Osteoblast (primary cell): ENCODE measurements at regions not wholly inside any gene's neighbourhood (a gene's known extent, or its start where the extent isn't known, plus 50 kb on each side); places are given as distances from the start of the nearest gene placed in this dataset.

Source experiments
- DNase-seq: peaks from one replicate; pipeline ENCODE4 v3.0.0; 2011; ENCODE audit warnings: low spot score, mixed read lengths; ENCODE audit not compliant: insufficient read length; ENCODE audit errors: missing footprints
- H2AFZ ChIP-seq: 2 replicates; pipeline ENCODE4 v1.6.0; 2011; ENCODE audit warnings: mild to moderate bottlenecking, low read length
- H3K27ac ChIP-seq: 2 replicates; pipeline ENCODE4 v1.5.1; 2011; ENCODE audit warnings: mild to moderate bottlenecking, low read depth, low read length, moderate library complexity
- H3K27me3 ChIP-seq: 2 replicates; pipeline ENCODE4 v1.6.0; 2012; ENCODE audit warnings: mild to moderate bottlenecking, control low read depth, inconsistent platforms, low read length, moderate library complexity; ENCODE audit not compliant: insufficient read depth
- H3K36me3 ChIP-seq: 2 replicates; pipeline ENCODE4 v1.5.1; 2011; ENCODE audit warnings: mild to moderate bottlenecking, low read length, control low read depth, moderate library complexity; ENCODE audit not compliant: insufficient read depth
- H3K4me1 ChIP-seq: 2 replicates; pipeline ENCODE4 v1.5.1; 2011; ENCODE audit warnings: mild to moderate bottlenecking, low read length, control low read depth, moderate library complexity; ENCODE audit not compliant: insufficient read depth
- H3K4me2 ChIP-seq: 2 replicates; pipeline ENCODE4 v1.6.0; 2011; ENCODE audit warnings: mild to moderate bottlenecking, low read length; ENCODE audit not compliant: insufficient read depth
- H3K4me3 ChIP-seq: fragments of 200-600 bp; sonication (generic); 3 replicates; pipeline ENCODE4 v1.5.1; 2012; ENCODE audit warnings: mild to moderate bottlenecking, low read length, inconsistent platforms; ENCODE audit not compliant: insufficient read depth
- H3K79me2 ChIP-seq: 2 replicates; pipeline ENCODE4 v1.6.0; 2012; ENCODE audit warnings: mild to moderate bottlenecking, low read length, control low read depth, inconsistent platforms; ENCODE audit not compliant: insufficient read depth
- H3K9me3 ChIP-seq: 2 replicates; pipeline ENCODE4 v1.5.1; 2011; ENCODE audit warnings: low read depth, low read length, control low read depth
- H4K20me1 ChIP-seq: 2 replicates; pipeline ENCODE4 v1.6.0; 2012; ENCODE audit warnings: mild to moderate bottlenecking, low read length, control low read depth; ENCODE audit not compliant: insufficient read depth
- TF ChIP-seq, protein P1 (sequence below): IDR thresholded peaks from 2 replicates; pipeline ENCODE4 v1.5.1; 2011; ENCODE audit warnings: mild to moderate bottlenecking, low read depth, low read length, moderate library complexity; ENCODE audit errors: extremely low read depth

DNA sequence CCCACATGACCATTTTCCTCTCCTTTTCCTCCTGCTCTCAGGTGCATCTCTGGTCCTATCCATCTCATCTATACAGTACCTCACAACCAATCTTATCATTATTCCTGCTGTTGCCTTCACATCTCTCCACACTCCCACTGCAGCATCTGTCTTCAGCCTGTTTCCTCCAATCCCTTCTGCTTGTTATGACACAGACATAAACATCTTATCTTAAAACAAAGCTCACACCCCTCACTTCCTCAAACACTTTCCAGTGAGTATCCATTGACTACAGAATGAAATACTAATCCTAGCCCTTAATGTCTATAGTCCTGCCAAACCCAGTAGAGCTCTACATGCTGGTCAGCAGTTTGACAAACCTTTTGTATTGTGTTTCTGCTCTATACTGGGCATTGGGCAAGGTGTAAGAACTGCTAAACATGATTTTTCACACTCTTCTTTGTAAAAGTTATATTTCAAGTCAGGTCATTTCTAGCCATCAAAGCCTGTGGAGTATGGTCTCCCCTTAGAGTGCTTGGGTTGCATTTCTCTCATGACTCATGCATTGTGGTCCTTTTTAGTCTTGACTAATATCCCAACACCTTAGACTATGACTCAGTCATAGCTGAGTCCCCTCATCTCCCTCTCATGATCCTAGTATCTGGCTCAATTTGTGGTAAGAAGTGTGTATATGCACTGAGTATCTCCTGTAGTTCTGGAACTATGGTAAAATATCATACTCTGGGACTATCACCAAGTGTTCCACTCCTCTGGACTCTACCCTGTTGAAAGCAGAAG is 187.0 kb downstream of the CYRIA start:
- no peak overlapping the region for H3K4me2 ChIP-seq
- H3K4me1 ChIP-seq = no peaks in the 10 kb centered on the region
- no peak overlapping the region for H3K27ac ChIP-seq
- no peaks in the 10 kb centered on the region for H4K20me1 ChIP-seq
- H2AFZ ChIP-seq = no peak overlapping the region
- no peaks in the 10 kb centered on the region for H3K27me3 ChIP-seq
- TF ChIP-seq, protein P1, sequence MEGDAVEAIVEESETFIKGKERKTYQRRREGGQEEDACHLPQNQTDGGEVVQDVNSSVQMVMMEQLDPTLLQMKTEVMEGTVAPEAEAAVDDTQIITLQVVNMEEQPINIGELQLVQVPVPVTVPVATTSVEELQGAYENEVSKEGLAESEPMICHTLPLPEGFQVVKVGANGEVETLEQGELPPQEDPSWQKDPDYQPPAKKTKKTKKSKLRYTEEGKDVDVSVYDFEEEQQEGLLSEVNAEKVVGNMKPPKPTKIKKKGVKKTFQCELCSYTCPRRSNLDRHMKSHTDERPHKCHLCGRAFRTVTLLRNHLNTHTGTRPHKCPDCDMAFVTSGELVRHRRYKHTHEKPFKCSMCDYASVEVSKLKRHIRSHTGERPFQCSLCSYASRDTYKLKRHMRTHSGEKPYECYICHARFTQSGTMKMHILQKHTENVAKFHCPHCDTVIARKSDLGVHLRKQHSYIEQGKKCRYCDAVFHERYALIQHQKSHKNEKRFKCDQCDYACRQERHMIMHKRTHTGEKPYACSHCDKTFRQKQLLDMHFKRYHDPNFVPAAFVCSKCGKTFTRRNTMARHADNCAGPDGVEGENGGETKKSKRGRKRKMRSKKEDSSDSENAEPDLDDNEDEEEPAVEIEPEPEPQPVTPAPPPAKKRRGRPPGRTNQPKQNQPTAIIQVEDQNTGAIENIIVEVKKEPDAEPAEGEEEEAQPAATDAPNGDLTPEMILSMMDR = no peak
- H3K79me2 ChIP-seq = no peaks in the 10 kb centered on the region
- H3K4me3 ChIP-seq = no peak overlapping the region
- no peaks in the 10 kb centered on the region for H3K9me3 ChIP-seq
- no peaks in the 10 kb centered on the region for H3K36me3 ChIP-seq
- no peak for DNase-seq

DNA sequence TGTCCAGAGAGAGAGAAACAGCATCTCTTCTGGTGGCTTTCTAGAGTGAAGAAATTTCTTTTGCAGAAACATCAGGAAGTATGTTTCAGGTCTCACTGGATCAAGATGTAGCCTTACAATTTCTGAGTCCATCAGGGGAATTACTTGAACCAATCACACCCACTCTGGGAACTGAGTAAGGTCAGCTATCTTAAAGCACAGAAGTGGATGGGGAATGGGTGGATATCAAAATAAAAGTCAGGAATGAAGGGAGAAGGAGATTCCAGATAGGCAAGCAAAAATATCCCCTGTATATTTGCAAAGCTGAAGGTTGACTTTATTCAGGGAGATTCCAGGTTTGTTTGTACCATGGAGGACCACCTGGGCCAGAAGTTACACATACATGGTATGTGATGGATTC is 188.0 kb downstream of the CYRIA start:
- H3K4me1 ChIP-seq = no peaks in the 10 kb centered on the region
- H4K20me1 ChIP-seq = no peaks in the 10 kb centered on the region
- no peak for DNase-seq
- no peak overlapping the region for H3K27ac ChIP-seq
- no peaks in the 10 kb centered on the region for H3K27me3 ChIP-seq
- no peaks in the 10 kb centered on the region for H3K79me2 ChIP-seq
- H3K36me3 ChIP-seq = no peaks in the 10 kb centered on the region
- H3K4me2 ChIP-seq = no peak overlapping the region
- no peak overlapping the region for H2AFZ ChIP-seq
- no peak overlapping the region for H3K4me3 ChIP-seq
- no peaks in the 10 kb centered on the region for H3K9me3 ChIP-seq
- TF ChIP-seq, protein P1 = no peak

DNA sequence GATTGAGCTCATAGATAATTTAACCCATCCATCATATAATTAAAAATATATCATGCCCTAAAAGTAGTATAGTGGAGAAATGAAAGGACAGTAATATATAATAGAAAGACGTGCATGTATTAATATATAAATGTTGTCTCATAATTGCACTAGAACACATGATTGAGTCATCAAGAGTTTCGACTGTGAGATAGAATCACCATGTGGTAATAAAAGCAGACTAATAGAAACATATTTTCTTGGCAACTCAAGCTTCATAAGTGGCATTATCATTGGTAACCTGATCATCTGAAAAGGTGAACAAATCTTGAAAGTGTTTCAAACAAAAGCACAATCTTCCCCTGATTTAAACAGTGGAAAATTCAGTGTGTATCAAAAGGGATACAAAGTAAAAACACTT is 188.8 kb downstream of the CYRIA start:
- Histone ChIP-seq H3K4me2 (no peak overlapping the region), H3K4me3 (no peak overlapping the region), H3K27me3 (no peaks in the 10 kb centered on the region), H3K27ac (no peak overlapping the region), H3K4me1 (no peaks in the 10 kb centered on the region), H4K20me1 (no peaks in the 10 kb centered on the region), H3K36me3 (no peaks in the 10 kb centered on the region), H3K79me2 (no peaks in the 10 kb centered on the region), H2AFZ (no peak overlapping the region), H3K9me3 (no peaks in the 10 kb centered on the region)
- no peak for DNase-seq
- TF ChIP-seq, protein P1 = no peak

DNA sequence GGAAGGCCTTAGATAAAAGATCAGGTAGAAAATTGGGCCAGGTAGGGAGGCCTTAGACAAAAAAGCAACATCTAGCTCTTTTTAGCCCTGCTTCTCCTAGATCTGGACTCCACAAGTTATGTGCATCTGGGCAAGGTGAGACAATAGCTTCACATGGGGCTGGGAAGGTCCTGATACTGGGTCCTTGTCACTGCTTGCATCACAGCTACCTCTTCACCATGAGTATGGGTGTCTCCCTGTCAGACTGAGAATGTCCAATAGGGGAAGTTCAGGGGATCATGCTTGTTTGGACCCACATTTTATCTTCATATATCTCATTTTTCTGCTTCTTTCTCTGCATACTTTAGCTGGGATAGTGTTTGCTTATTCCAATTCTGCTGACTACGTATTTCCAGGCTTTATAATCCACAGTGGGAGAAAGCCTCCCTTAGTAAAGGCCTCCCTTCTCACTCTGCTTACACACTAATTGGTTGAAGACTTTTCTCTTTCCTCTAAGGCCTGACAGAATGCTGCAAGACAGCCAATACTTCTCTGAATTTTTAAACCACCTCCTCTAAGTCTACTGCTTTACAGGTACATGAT is 189.6 kb downstream of the CYRIA start:
- H4K20me1 ChIP-seq = no peaks in the 10 kb centered on the region
- no peak overlapping the region for H3K4me2 ChIP-seq
- no peaks in the 10 kb centered on the region for H3K4me1 ChIP-seq
- no peak overlapping the region for H3K4me3 ChIP-seq
- H3K36me3 ChIP-seq = no peaks in the 10 kb centered on the region
- no peak for DNase-seq
- TF ChIP-seq, protein P1 = no peak
- no peaks in the 10 kb centered on the region for H3K79me2 ChIP-seq
- H3K27me3 ChIP-seq = no peaks in the 10 kb centered on the region
- no peak overlapping the region for H2AFZ ChIP-seq
- no peaks in the 10 kb centered on the region for H3K9me3 ChIP-seq
- no peak overlapping the region for H3K27ac ChIP-seq
